Gastroesophageal sphincter (tissue), 3 donors: ENCODE measurements at regions not wholly inside any gene's neighbourhood (a gene's known extent, or its start where the extent isn't known, plus 50 kb on each side); places are given as distances from the start of the nearest gene placed in this dataset.

ENCODE experiments used
- POLR2AphosphoS5 ChIP-seq: sonication (generic); formaldehyde crosslinking; IDR thresholded peaks from one replicate; pipeline ENCODE4 v1.6.1; 2017; ENCODE audit warnings: antibody characterized with exemption
- TF ChIP-seq, protein P1 (sequence below), 4 experiments: fragments of 200-600 bp in 2 of 4; fragments of 450-650 bp in 2 of 4; sonication (generic) in 1 of 4; IDR thresholded peaks; one replicate each; pipeline ENCODE4 v1.5.1; 2017 to 2019; ENCODE audit warnings: antibody characterized with exemption in 4 of 4, mild to moderate bottlenecking in 2 of 4, moderate library complexity in 2 of 4

- TF ChIP-seq POLR2AphosphoS5, result no peak
- TF ChIP-seq, protein P1, sequence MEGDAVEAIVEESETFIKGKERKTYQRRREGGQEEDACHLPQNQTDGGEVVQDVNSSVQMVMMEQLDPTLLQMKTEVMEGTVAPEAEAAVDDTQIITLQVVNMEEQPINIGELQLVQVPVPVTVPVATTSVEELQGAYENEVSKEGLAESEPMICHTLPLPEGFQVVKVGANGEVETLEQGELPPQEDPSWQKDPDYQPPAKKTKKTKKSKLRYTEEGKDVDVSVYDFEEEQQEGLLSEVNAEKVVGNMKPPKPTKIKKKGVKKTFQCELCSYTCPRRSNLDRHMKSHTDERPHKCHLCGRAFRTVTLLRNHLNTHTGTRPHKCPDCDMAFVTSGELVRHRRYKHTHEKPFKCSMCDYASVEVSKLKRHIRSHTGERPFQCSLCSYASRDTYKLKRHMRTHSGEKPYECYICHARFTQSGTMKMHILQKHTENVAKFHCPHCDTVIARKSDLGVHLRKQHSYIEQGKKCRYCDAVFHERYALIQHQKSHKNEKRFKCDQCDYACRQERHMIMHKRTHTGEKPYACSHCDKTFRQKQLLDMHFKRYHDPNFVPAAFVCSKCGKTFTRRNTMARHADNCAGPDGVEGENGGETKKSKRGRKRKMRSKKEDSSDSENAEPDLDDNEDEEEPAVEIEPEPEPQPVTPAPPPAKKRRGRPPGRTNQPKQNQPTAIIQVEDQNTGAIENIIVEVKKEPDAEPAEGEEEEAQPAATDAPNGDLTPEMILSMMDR (IDR thresholded peaks at IDR 0.05), result no peak
These were observed 510.5 kb downstream of the HACE1 start for GRCh38 chr6:104349191-104349590.
